GM18505 (cell line): ENCODE measurements at regions not wholly inside any gene's neighbourhood (a gene's known extent, or its start where the extent isn't known, plus 50 kb on each side); places are given as distances from the start of the nearest gene placed in this dataset.

Source experiments
- ATAC-seq: cut with Tn5 transposase; IDR thresholded peaks from one replicate; pipeline ENCODE4 v1.9.1; 2021; ENCODE audit not compliant: unreplicated experiment
- POLR2A ChIP-seq: IDR thresholded peaks from 4 replicates; pipeline ENCODE4 v1.6.1; 2011; ENCODE audit warnings: borderline replicate concordance; ENCODE audit not compliant: insufficient read depth, insufficient read length; ENCODE audit errors: extremely low read depth

DNA sequence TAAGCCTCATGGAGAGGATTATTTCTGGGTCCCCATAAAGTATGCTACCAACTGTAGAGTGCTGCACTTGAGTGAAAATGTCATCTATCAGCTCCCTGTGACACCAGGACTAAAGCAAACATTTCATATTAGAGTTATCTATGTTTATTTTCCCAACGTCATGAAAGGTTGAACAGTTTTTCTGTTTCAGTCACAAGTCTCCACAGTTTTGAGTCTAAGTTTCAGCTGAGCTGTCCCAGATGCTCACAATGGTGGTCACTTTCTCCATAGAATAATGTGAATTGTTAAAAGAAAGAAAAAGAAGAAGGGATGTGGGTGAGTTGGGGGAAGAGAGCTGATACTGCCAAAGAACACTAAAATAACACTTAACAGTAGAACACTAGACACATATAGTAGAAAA is 126.3 kb upstream of the C9orf72 start:
- TF ChIP-seq POLR2A, result no peak
- no peak for ATAC-seq

DNA sequence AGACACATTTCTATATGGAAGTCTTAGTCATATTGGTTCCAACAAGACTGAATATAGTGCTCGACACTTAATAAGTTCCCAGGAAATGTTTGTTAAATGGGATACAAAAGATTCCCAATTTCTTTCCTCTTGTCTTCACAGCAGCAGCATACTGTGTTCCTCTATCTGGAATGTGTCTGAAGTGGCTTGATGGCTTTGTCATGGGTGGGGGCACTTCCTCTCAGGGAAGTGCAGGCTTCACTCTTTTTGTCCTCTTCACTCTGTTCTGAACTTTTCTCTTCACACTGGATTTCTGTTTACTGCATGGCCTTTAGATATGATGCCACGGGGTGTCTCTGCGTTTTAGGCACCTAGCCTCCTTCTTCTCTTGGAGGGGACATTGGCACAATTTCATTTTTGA is 127.7 kb upstream of the C9orf72 start:
- TF ChIP-seq POLR2A, result no peak

DNA sequence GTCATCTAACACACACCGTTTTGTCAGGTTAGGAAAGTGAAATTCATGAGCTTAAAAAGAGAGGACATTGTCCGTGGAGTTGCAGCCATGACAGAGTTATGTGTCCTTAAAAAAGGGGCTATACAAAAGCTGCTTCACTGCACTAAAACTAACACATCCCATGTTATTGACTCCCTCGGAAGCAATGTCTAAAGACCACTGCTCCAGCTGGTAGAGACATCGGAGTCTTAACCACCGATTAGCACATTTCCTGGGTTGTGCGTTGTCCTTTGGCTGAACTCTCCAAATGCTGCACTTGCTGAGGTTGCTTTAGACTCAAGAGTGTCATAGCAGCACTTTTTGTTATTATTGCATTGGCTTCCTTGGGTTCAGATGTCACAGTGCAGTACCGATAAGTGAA is 128.3 kb upstream of the C9orf72 start:
- no peak for TF ChIP-seq POLR2A
- ATAC-seq, result no peak

More for the DNA sequence above, 127.7 kb upstream of the C9orf72 start:
- ATAC-seq, result no peak

DNA sequence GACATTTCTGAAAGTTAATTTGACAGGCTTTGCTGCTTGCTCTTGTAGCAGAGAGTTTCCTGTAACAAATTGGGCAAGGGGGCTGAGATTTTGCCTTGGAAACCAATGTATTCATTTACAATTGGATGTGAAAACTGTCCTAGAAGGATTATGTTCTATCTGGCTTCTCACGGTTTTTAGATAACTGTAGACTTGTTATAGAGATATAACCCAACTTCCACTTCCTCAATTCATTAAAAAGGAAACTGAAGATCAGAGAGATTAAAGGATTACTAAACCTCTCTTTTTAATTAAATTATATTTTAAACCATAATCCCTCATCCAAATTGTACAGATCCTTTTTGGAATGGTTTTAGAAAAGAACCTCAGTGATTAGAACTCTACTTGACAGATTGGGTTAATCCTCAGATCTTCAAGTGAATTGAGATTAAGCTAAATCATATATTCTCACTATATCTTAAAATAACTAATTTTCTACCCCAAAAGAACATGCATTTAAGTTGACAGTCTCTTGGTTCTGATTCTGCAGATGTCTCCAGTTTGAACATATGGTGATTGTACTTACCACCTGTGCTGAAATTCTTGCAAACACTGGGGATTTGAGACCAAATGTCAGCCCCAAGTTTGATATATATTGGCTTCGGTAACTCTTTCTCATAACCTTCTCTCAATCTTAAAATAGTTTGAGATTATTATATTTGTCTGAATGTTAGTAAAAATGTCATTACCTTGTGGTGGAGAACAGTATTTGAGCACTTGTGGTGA is 130.1 kb upstream of the C9orf72 start:
- TF ChIP-seq POLR2A, result no peak

DNA sequence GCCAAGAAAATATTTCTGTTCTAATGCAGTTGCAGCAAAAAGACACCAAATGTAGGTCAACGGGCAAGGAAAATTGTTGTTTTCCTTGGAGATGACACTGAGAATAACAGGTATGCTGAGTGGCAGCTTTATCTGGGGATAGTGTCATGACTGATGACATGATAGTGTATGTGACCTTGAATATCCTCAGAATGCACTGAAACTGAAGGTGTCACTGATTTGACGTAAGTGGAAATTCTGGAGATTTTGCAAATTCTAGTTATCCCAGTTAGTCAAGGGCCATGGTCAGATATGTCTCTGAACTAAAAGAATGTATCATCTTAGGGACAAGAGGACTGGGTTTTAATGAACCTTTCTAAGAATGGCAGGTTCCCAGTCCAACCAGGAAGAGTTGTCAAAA is 138.0 kb upstream of the C9orf72 start:
- no peak for ATAC-seq
- TF ChIP-seq POLR2A, result no peak

More for the DNA sequence above, 130.1 kb upstream of the C9orf72 start:
- no peak for ATAC-seq

DNA sequence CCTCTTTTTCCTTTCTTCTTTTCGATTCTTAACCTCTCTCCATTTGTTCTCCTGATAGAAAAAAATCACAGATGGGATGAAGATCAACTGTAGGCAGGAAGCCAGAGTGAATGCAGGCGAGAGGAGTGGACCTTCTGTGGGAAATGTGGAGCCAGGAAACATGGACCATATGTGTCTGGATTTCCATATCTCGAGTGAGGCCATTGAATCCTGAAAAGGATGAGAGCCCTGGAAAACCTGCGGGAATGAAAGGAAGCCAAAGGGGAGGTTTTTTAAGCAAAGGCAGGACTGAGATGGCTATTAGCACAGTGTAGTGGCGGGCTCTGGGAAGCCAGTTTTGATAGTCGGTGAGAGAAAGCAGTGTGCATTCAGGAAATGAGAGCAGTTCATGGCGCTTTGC is 139.5 kb upstream of the C9orf72 start:
- no peak for ATAC-seq
- TF ChIP-seq POLR2A, result no peak

DNA sequence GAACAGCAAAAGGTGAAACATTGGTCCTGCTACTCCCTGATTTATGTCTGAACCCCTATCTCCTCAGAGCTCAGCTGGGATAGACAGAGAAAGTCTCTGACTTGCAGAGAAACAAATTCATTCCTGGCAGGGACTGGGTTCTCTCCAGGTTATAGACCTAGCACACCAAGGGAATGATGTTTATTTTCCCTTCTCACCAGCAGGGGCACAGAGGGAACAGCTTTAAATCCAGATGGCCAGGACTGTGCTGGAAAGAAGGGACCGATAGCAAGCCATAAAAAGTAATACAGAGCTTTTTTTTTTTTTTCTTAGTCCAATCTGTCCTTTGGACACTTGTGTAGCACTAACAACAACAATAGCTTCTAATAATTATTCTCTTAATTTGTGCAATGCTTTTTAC is 141.1 kb upstream of the C9orf72 start:
- no peak for ATAC-seq
- no peak for TF ChIP-seq POLR2A

DNA sequence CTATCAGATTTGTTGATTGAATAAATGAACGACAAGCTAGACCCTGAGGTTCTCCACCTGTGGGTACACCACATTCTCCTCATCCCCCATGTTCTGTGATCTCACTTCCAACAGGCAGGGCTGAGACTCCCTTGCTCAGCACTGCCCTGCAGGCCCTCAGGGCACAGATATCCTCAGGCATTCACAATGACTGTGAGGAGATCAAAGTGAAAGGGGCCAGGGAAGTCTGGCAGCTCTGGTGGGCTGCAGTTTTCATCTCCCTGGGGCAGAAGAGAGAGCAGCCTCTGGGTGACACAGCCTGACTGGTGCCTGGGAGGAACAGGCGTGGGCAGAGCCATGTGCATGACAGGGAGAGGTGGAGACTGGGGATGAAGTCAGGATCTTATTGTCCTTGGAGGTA is 142.4 kb upstream of the C9orf72 start:
- no peak for ATAC-seq
- TF ChIP-seq POLR2A, result no peak

DNA sequence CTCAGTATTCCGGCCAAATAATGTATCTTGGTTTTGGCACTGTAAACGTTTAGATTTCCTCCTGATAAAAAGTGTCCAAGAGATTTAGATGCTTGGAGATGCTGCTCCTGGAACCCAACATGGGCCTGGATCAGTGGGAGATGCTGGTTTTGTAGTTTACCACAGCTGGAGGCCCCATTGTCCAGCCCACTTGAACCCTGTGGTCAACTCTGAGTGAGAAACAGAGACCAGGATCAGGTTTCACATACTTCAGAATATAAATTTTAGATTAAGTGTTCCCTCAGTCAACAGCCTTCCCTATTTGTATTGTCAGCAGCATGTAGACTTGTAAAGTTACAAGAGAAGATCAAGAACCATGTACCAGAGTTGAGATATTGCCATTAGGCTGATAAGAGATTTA is 144.7 kb upstream of the C9orf72 start:
- ATAC-seq, result no peak
- no peak for TF ChIP-seq POLR2A

DNA sequence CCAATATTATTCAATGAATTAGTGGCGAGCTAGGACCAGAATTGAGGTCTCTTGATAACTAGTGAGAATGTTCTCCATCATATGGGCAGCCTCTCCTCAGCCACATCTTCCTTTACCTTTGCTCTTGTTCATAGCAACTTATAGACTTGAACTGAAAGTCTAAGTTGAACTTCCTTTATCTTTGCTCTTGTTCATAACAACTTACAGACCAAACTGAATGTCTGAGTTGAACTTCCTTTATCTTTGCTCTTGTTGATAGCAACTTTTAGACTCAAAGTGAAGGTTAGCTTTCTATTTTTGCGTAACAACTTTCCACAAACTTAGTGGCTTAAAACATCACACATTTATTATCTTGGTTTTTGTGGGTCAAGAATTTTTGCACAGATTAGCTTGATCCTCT is 146.4 kb upstream of the C9orf72 start:
- TF ChIP-seq POLR2A, result no peak
- no peak for ATAC-seq

DNA sequence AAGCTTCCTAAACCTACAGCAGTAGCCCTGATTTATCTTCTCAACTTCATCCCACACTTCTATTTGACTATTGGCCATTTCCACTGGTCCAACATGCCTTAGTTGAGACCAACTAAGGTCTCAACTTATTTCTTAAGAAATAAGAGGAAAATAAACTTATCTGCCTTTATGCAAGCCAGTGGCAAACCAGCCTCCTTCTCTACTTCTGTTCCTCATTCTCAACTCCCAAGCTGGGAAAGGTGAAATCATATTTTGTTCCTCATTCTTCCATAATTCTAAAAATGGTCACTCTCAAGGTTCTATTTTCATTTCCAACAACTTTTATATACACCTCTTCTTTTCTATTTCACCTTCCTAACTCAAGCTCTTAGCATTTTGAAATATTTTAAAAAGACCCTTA is 149.6 kb upstream of the C9orf72 start:
- ATAC-seq, result no peak
- no peak for TF ChIP-seq POLR2A

DNA sequence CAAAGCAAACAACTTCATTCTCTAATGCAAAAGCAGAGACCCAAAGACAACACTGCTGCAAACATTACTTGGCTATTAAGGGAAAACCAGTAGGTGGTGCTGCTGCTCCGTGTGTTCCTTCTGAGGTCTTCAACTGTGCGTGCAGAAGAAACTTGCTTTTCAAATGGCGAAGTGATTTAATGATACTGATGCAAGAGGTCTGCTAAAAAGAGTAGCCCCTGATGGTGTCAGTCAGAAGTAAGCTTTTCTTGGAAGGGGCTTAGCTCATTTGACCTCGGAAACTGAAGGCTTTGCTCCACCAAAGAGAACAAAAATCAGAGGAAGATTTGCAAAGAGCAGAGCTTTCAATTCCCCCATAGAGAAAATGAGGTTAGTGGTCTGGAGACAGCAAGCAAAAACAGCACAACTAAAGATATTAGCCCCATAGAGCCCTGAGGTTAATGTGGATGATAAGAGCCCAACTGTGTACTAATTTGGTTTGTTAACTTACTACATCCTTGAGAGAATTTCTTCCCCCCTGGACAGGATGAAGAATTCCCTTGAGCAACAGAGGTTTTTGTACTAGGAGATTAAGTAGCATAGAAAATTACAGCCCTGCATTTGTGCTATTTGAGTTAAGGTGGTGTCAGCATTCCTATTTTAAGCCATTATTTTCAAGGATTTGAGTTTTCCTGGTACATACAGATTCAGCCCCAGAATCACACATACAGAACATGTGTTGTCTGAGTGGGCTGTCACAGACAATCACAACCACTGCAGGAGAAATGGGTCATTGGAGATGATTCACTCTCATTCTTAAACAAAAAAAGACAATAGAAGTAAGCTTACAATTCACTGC is 153.2 kb upstream of the C9orf72 start:
- no peak for TF ChIP-seq POLR2A
- peak; percentile 87 for ATAC-seq

DNA sequence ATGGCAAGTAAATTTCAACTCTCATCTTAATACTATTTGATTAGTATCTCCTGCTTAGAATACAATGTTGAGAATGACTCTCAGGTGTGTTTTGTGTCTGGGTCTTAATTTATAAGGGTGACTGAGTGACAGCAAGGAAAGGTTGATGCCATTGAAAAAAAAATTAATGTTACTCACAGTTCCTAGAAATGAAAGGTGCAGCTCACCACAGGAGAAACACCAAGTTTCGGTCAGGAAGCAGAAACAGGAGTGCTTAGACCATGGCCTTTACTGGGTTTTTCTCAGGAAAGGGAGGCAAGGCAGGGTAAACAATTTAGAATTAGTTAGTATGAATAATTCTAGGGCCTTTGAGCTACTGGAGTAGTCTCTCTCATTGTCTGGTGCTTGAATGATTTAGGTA is 159.2 kb upstream of the C9orf72 start:
- no peak for TF ChIP-seq POLR2A
- no peak for ATAC-seq

DNA sequence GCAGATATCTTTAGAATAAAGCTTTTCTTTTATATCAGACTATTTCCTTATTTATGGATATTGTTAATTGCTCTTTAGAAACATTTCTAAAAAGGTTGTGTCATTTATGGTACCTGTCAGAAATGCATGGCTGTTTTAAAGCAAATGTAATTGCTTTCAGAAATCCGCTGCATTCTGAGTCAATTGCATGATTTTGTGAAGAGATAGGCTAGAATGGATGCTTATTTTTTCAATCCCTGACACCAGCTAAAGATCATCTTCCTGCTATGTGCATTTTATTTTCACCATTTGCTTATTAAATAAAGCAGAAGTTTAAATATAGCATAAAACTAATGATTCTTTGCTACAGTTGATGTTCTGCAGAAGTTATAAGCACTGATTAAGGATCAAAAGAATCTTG is 170.2 kb upstream of the C9orf72 start:
- no peak for TF ChIP-seq POLR2A
- ATAC-seq, result no peak
